ENCODE measurements at regions not wholly inside any gene's neighbourhood (a gene's known extent, or its start where the extent isn't known, plus 50 kb on each side); places are given as distances from the start of the nearest gene placed in this dataset.

DNA sequence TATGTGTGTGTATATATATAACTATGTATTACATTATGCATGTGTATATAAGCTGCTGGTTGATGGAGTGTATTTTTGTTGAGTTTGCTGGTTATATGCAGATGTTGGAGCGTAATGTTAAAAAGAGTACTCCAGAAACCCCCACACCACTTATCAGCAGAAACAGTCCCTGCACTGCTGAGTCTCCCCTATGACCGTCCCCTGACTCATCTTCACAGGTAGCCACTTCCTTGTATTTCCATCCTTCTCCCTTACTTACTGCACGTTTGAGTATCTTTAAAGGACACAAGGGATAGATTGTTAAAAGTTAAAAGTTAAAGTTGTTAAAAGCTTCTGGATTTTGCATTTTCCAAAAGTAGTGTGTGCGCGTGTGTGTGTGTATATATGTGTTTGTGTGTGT, 853.9 kb upstream of the EEF2KMT start:
- TF ChIP-seq, protein P1, sequence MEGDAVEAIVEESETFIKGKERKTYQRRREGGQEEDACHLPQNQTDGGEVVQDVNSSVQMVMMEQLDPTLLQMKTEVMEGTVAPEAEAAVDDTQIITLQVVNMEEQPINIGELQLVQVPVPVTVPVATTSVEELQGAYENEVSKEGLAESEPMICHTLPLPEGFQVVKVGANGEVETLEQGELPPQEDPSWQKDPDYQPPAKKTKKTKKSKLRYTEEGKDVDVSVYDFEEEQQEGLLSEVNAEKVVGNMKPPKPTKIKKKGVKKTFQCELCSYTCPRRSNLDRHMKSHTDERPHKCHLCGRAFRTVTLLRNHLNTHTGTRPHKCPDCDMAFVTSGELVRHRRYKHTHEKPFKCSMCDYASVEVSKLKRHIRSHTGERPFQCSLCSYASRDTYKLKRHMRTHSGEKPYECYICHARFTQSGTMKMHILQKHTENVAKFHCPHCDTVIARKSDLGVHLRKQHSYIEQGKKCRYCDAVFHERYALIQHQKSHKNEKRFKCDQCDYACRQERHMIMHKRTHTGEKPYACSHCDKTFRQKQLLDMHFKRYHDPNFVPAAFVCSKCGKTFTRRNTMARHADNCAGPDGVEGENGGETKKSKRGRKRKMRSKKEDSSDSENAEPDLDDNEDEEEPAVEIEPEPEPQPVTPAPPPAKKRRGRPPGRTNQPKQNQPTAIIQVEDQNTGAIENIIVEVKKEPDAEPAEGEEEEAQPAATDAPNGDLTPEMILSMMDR (IDR thresholded peaks at IDR 0.05), result no peak
- no peak for TF ChIP-seq POLR2A (IDR thresholded peaks at IDR 0.05)
